ENCODE measurements at regions not wholly inside any gene's neighbourhood (a gene's known extent, or its start where the extent isn't known, plus 50 kb on each side); places are given as distances from the start of the nearest gene placed in this dataset.

DNA sequence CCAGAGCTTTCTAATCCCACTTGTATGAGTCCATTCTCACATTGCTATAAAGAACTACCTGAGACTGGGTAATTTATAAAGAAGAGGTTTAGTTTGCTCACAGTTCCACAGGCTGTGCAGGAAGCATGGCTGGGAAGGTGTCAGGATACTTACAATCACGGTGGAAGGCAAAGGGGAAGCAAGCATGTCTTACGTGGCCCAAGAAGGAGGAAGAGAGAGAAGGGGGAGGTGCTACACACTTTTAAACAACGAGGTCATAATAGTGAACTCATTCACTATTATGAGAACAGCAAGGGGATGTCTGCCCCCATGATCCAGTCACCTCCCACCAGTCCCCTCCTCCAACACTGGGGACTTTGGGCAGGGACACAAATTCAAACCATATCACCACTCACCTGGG is 67.8 kb downstream of the TTC32 start:
- TF ChIP-seq, protein P1, sequence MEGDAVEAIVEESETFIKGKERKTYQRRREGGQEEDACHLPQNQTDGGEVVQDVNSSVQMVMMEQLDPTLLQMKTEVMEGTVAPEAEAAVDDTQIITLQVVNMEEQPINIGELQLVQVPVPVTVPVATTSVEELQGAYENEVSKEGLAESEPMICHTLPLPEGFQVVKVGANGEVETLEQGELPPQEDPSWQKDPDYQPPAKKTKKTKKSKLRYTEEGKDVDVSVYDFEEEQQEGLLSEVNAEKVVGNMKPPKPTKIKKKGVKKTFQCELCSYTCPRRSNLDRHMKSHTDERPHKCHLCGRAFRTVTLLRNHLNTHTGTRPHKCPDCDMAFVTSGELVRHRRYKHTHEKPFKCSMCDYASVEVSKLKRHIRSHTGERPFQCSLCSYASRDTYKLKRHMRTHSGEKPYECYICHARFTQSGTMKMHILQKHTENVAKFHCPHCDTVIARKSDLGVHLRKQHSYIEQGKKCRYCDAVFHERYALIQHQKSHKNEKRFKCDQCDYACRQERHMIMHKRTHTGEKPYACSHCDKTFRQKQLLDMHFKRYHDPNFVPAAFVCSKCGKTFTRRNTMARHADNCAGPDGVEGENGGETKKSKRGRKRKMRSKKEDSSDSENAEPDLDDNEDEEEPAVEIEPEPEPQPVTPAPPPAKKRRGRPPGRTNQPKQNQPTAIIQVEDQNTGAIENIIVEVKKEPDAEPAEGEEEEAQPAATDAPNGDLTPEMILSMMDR (IDR thresholded peaks at IDR 0.05; ENCODE audit: low read depth, low read length, poor library complexity, severe bottlenecking) = no peak
- TF ChIP-seq EZH2phosphoT487 (IDR thresholded peaks at IDR 0.05; ENCODE audit: borderline replicate concordance, low read length) = no peak

Data from DOHH2 (cell line).